ENCODE measurements at regions not wholly inside any gene's neighbourhood (a gene's known extent, or its start where the extent isn't known, plus 50 kb on each side); places are given as distances from the start of the nearest gene placed in this dataset.

- TF ChIP-seq ARNT (IDR thresholded peaks at IDR 0.05) (no peak), NFRKB (IDR thresholded peaks at IDR 0.05) (no peak), SP1 (IDR thresholded peaks at IDR 0.05) (no peak), ELF4 (IDR thresholded peaks at IDR 0.05) (no peak), BHLHE40 (IDR thresholded peaks at IDR 0.05; ENCODE audit: borderline replicate concordance) (no peak), FOXA1 (IDR thresholded peaks at IDR 0.05) (no peak), PKNOX1 (IDR thresholded peaks at IDR 0.05) (no peak), FOXM1 (IDR thresholded peaks at IDR 0.05; ENCODE audit: borderline replicate concordance) (no peak), ZNF384 (IDR thresholded peaks at IDR 0.05) (no peak), FOXK2 (IDR thresholded peaks at IDR 0.05) (no peak), TARDBP (IDR thresholded peaks at IDR 0.05) (no peak), HDGF (IDR thresholded peaks at IDR 0.05; ENCODE audit: borderline replicate concordance) (no peak), L3MBTL2 (conservative IDR thresholded peaks at IDR 0.05) (no peak)
Observed at GRCh38 chr3:187951452-187952190, 202.3 kb upstream of the LPP start.

Measured in HEK293T (cell line).